HFF-Myc (cell line): ENCODE measurements at regions not wholly inside any gene's neighbourhood (a gene's known extent, or its start where the extent isn't known, plus 50 kb on each side); places are given as distances from the start of the nearest gene placed in this dataset.

Experiments used
- DNase-seq: peaks from one replicate; pipeline ENCODE4 v3.0.0-alpha.2; 2011; ENCODE audit warnings: low read depth; ENCODE audit errors: extremely low read depth
- H3K4me3 ChIP-seq: replicated peaks from 2 replicates; pipeline ENCODE4 v1.5.1; 2011; ENCODE audit warnings: low read depth, mild to moderate bottlenecking, control low read depth, low read length
- TF ChIP-seq, protein P1 (sequence below): IDR thresholded peaks from 2 replicates; pipeline ENCODE4 v1.5.1; 2012; ENCODE audit warnings: mild to moderate bottlenecking, low read depth, low read length, control low read depth; ENCODE audit errors: missing control alignments

- DNase-seq = no peak
- H3K4me3 ChIP-seq = no peak overlapping the region
- TF ChIP-seq, protein P1, sequence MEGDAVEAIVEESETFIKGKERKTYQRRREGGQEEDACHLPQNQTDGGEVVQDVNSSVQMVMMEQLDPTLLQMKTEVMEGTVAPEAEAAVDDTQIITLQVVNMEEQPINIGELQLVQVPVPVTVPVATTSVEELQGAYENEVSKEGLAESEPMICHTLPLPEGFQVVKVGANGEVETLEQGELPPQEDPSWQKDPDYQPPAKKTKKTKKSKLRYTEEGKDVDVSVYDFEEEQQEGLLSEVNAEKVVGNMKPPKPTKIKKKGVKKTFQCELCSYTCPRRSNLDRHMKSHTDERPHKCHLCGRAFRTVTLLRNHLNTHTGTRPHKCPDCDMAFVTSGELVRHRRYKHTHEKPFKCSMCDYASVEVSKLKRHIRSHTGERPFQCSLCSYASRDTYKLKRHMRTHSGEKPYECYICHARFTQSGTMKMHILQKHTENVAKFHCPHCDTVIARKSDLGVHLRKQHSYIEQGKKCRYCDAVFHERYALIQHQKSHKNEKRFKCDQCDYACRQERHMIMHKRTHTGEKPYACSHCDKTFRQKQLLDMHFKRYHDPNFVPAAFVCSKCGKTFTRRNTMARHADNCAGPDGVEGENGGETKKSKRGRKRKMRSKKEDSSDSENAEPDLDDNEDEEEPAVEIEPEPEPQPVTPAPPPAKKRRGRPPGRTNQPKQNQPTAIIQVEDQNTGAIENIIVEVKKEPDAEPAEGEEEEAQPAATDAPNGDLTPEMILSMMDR = no peak
Observed at GRCh38 chr5:121698690-121699089, 153.0 kb upstream of the FTMT start.

GRCh38 chr5:121701731-121702130 is 150.0 kb upstream of the FTMT start:
- no peak for DNase-seq
- H3K4me3 ChIP-seq = no peak overlapping the region
- TF ChIP-seq, protein P1 = no peak

GRCh38 chr5:121702682-121703081 is 149.0 kb upstream of the FTMT start:
- H3K4me3 ChIP-seq = no peak overlapping the region
- TF ChIP-seq, protein P1 = no peak
- DNase-seq = no peak

- TF ChIP-seq, protein P1 = no peak
- no peak for DNase-seq
- no peak overlapping the region for H3K4me3 ChIP-seq
Observed at GRCh38 chr5:121704291-121704690, 147.4 kb upstream of the FTMT start.

- no peak overlapping the region for H3K4me3 ChIP-seq
- DNase-seq = no peak
- TF ChIP-seq, protein P1 = no peak
Observed at GRCh38 chr5:121706686-121707085, 145.0 kb upstream of the FTMT start.

- TF ChIP-seq, protein P1 = no peak
- no peak overlapping the region for H3K4me3 ChIP-seq
- no peak for DNase-seq
Observed at GRCh38 chr5:121707178-121707577, 144.5 kb upstream of the FTMT start.

GRCh38 chr5:121711416-121711815 is 140.3 kb upstream of the FTMT start:
- no peak for DNase-seq
- no peak overlapping the region for H3K4me3 ChIP-seq
- TF ChIP-seq, protein P1 = no peak
